B cell (primary cell): ENCODE measurements at regions not wholly inside any gene's neighbourhood (a gene's known extent, or its start where the extent isn't known, plus 50 kb on each side); places are given as distances from the start of the nearest gene placed in this dataset.

ENCODE experiments used
- CTCF ChIP-seq: fragments of 200-600 bp; IDR thresholded peaks from one replicate; pipeline ENCODE4 v1.8.0; 2022; ENCODE audit warnings: antibody characterized with exemption, mild to moderate bottlenecking
- EZH2 ChIP-seq: IDR thresholded peaks from 2 replicates; pipeline ENCODE4 v1.6.1; 2012; ENCODE audit warnings: borderline replicate concordance, low read depth, mild to moderate bottlenecking, moderate library complexity, low read length; ENCODE audit not compliant: insufficient read depth, poor library complexity, severe bottlenecking

DNA sequence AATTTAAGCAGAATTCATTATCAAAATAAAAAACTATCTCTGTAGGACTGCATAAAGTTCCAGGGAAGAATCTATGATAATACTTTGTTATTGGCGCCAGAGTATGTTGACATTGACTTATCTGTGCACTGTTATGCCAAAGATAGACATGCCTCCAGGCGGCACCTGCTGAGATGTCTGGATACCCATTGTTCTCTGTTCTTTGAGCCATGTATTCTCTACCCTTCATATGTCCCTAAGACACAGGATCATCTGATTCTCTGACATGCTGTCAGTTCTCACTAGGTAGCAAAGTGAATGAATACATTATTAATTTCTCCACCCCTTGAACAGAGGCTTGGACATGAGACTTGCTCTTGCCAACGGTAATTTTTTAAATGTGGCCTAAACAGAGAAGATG is 517.8 kb upstream of the SLITRK5 start:
- TF ChIP-seq CTCF (no peak), EZH2 (no peak)
